HG03457 (cell line): ENCODE measurements at regions not wholly inside any gene's neighbourhood (a gene's known extent, or its start where the extent isn't known, plus 50 kb on each side); places are given as distances from the start of the nearest gene placed in this dataset.

ENCODE experiments used
- ATAC-seq: cut with Tn5 transposase; IDR thresholded peaks from one replicate; pipeline ENCODE4 v1.9.1; 2021; ENCODE audit warnings: moderate number of reproducible peaks; ENCODE audit not compliant: unreplicated experiment

DNA sequence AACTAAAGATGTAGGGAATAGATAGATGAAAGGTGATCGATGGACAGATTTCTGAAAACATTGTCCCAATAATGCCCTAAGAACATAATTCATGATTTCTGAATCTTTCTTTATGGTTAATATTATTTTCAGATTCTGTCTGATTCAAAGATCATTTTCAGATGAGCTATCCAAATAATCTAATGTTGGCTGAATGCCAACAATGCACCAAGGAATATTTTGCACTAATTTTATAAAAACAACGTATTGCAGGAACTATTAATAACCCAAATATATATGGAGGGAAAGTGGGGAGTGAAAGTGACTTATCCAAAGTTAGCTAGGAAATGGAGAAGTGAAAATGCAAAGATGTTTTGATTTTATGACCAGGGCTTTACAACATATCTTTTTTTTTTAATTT, 1675.5 kb downstream of the STIM2 start:
- ATAC-seq = no peak

DNA sequence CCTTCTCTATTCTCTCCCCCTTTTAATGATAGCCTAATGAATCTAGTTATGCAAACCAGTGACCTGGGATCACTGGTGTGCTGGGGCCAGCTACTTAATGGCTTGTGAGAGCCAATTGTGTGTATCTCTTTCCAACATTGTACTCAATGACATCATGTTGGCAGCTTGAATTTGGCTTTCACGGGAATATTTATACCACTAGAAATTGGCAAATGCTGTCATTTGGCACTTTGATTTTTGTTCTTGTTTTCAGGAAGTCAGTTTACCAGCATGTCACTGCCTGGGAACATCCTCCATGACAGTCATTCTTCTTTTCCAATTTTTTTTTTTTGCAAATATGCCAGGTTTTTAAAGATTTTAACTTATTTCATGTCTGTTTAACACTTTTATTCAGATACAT, 1685.3 kb downstream of the STIM2 start:
- no peak for ATAC-seq

DNA sequence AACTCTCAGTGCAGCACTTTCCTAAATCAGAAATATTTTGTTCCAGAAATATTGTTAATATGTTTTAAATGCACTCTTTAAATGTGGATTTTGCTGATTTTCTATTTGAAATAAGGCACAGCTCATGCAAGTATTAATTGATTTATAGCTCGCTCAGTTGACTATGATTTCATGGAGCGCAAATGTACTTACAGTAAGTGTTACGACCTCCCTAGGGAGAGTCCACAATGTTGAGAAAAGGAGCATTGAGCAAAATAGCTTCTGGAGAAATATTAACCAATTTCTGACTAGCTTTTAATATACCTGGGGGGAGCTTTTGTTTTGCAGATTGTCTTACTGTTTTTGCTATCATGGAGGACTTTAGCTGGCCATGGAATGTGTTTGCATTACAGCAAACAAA, 1687.5 kb downstream of the STIM2 start:
- no peak for ATAC-seq

- no peak for ATAC-seq
These were observed 1688.0 kb downstream of the STIM2 start for GRCh38 chr4:28548594-28548993.

- ATAC-seq = no peak
These were observed 1695.2 kb downstream of the STIM2 start for GRCh38 chr4:28555866-28556265.

GRCh38 chr4:28557755-28558154, 1697.1 kb downstream of the STIM2 start:
- no peak for ATAC-seq

- ATAC-seq = no peak
These were observed 1698.3 kb downstream of the STIM2 start for GRCh38 chr4:28558895-28559294.

- no peak for ATAC-seq
These were observed 1702.3 kb downstream of the STIM2 start for GRCh38 chr4:28562913-28563312.

- no peak for ATAC-seq
These were observed 1704.8 kb downstream of the STIM2 start for GRCh38 chr4:28565396-28565795.

DNA sequence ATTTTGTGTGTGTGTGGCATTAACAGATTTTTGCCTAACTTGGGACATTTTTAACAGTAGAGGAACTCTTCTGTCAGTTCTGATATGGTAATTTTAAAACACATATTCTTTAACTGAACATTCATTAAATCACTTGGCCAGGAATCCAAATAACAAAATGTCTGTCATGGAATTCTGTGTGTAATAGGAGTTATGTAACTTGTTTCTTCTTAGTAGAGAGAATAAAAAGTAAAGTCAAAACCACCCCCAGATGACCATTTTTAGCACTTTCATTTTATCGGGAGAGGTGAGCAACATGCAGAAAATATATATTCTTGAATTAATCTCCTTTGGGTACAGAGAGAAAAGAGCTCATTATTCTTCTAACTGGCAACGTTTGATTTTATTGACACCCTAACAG, 1740.3 kb downstream of the STIM2 start:
- ATAC-seq = no peak

- no peak for ATAC-seq
These were observed 1761.0 kb downstream of the STIM2 start for GRCh38 chr4:28621591-28621990.

GRCh38 chr4:28636971-28637370, 1776.3 kb downstream of the STIM2 start:
- ATAC-seq = no peak

- no peak for ATAC-seq
These were observed 1779.1 kb downstream of the STIM2 start for GRCh38 chr4:28639747-28640146.

GRCh38 chr4:28654618-28655017, 1794.0 kb downstream of the STIM2 start:
- ATAC-seq = no peak

- ATAC-seq = no peak
These were observed 1804.7 kb downstream of the STIM2 start for GRCh38 chr4:28665306-28665705.

DNA sequence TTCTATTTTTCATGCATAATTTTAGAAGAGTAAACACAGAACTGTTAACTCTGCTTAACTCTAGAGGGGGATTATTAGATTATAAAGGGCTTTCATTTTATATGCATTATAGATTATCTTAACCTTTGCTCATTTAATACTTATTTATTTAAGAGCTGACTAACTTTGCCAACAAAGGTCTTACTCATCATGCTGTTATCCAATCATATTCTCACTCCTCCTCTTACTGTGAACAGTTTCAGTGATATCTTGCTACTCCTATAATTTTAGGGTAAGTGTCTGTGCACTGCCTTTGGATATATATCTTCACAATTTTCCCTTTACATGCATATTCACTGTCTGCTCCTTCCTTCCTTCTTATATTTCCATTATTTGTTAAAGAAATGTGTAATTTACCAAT, 1814.9 kb downstream of the STIM2 start:
- no peak for ATAC-seq

DNA sequence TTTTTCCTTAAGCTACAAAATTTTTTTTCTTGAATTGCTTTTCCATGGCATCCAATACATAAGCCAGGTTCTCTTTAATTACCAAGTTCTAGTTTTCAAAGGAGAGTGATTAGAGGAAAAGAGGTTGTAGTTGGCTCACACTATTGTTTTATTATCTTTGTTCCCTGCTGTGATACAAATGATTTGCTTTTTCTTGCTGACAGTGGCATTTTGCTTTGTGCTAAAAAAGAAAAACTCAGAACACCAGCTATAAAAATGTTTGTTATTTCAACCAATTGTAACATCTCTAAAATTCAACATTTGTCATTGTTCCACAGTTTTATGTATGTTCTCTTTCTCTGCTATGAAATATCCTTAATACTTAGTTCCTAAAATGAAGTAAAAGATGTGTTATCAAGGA, 1817.2 kb downstream of the STIM2 start:
- ATAC-seq = no peak

GRCh38 chr4:28682847-28683246, 1822.2 kb downstream of the STIM2 start:
- no peak for ATAC-seq

- no peak for ATAC-seq
These were observed 1826.0 kb downstream of the STIM2 start for GRCh38 chr4:28686618-28687017.

DNA sequence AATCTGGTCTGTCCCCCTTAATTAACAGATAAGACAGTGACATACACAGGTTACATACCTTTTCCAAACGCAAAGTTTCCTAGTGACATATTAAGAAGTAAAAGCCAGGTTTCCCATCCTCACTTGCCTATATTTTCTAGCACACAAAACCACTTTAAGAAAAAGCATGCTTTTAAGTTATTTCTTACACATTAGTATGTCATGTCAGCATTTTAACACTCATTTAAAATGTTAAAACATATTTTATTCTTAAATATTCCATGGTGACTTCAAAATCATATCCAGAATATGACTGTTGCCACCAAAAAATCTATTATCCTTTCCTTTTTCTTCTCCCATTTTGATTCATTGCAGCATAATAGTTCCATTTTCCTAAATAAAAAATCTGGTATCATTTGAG, 1830.2 kb downstream of the STIM2 start:
- no peak for ATAC-seq

GRCh38 chr4:28702571-28702970, 1841.9 kb downstream of the STIM2 start:
- no peak for ATAC-seq

DNA sequence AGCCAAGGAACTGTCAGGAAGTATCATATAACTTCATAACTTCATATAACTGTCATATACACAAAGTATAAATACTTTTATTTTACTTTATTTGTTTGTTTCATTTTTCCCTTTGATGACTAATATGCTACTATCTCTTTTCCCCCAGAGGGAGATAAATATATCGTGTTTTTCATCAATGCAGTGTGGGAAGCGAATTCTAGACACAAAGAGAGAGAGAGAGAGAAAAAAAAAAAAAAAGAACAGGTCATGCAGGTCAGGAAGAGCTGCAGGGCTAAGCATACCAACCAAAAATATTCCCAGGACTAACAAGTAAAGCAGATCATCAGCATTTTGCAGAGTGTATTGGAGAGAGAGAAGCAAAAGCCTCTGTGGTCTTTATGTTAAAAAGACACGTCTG, 1849.2 kb downstream of the STIM2 start:
- no peak for ATAC-seq

- ATAC-seq = no peak
These were observed 1862.7 kb downstream of the STIM2 start for GRCh38 chr4:28723371-28723770.

DNA sequence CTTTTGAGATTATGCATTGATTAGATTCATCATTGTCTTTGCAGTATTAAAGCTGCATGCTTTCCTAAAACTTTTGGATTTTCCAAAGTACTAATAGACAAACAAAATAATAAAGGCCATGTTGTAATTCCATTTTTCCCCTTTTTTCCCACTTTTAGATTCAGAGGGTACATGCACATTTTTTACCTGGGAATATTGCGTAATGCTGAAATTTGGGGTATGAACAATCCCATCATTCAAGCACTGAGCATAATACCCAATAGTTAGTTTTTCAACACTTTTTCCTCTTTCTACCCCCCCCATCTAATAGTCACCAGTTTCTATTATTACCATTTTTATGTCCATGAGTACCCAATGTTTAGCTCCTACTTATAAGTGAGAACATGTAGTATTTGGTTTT, 1863.6 kb downstream of the STIM2 start:
- no peak for ATAC-seq
